Muscle layer of duodenum (tissue), 2 donors: ENCODE measurements at regions not wholly inside any gene's neighbourhood (a gene's known extent, or its start where the extent isn't known, plus 50 kb on each side); places are given as distances from the start of the nearest gene placed in this dataset.

Source experiments
- H3K27ac ChIP-seq: one replicate; pipeline ENCODE4 v1.7.0; 2013; ENCODE audit warnings: mild to moderate bottlenecking, low read length
- H3K27me3 ChIP-seq: one replicate; pipeline ENCODE4 v1.7.0; 2013; ENCODE audit warnings: low read depth, mild to moderate bottlenecking, control low read depth, low read length
- H3K36me3 ChIP-seq, 2 donors: one replicate each; pipeline ENCODE4 v1.7.0; 2013; ENCODE audit warnings: low read length in 2 of 2, control low read depth in 1 of 2, mild to moderate bottlenecking in 1 of 2; ENCODE audit not compliant: insufficient read depth in 2 of 2, control insufficient read depth in 1 of 2
- H3K4me1 ChIP-seq, 2 donors: one replicate each; pipeline ENCODE4 v1.7.0; 2013; ENCODE audit warnings: low read length in 2 of 2, mild to moderate bottlenecking in 2 of 2, control low read depth in 1 of 2, moderate library complexity in 1 of 2; ENCODE audit not compliant: insufficient read depth in 2 of 2, control insufficient read depth in 1 of 2
- H3K4me3 ChIP-seq, 2 donors: one replicate each; pipeline ENCODE4 v1.7.0; 2013; ENCODE audit warnings: low read length in 2 of 2, low read depth in 1 of 2, mild to moderate bottlenecking in 1 of 2
- H3K9me3 ChIP-seq, 2 donors: one replicate each; pipeline ENCODE4 v1.7.0; 2013; ENCODE audit warnings: low read length in 2 of 2, control low read depth in 1 of 2, mild to moderate bottlenecking in 1 of 2; ENCODE audit not compliant: control insufficient read depth in 1 of 2
- donor health status: healthy.

DNA sequence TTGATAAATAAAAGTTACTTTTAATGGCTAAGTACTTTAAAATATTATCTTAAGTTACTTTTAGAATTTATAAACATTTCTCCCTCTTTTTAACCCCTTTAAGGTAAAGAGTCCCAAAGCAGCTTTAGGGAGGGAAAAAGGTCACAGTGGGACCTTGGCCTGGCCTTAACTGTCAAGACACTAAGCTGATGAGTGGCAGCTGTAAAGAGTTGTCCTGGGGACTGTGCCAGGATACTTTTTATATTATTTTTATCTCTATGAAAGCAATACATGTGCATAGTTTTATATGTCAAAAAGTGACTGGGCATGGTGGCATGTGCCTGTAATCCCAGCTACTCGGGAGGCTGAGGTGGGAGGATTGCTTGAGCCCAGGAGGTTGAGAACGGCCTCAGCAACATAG is 94.2 kb upstream of the RESF1 start:
- Histone ChIP-seq H3K27me3 (no peaks in the 10 kb centered on the region), H3K36me3 (no peaks in the 10 kb centered on the region), H3K9me3 (no peaks in the 10 kb centered on the region), H3K4me3 (no peak overlapping the region), H3K4me1 (no peaks in the 10 kb centered on the region), H3K27ac (no peak overlapping the region)

DNA sequence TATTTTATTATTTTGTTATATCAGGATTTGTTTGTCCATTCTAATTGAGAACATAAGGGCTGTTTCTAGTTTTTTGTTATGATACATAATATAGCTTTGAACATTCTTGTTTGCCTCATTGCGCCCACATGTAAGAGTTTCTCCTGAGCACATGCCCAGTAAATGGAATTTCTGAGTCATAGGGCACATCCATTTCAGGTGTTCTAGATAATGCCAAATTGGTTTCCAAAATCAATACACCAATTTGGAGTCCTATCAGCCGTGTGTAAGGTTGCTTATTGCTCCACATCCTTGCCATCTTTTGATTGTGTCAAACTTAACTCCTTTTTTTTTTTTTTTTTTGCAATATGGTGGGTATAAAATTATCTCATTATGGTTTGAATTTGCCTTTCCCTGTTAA is 97.9 kb upstream of the RESF1 start:
- Histone ChIP-seq H3K27ac (no peak overlapping the region), H3K36me3 (no peaks in the 10 kb centered on the region), H3K4me3 (no peak overlapping the region), H3K27me3 (no peaks in the 10 kb centered on the region), H3K4me1 (no peaks in the 10 kb centered on the region), H3K9me3 (no peaks in the 10 kb centered on the region)

DNA sequence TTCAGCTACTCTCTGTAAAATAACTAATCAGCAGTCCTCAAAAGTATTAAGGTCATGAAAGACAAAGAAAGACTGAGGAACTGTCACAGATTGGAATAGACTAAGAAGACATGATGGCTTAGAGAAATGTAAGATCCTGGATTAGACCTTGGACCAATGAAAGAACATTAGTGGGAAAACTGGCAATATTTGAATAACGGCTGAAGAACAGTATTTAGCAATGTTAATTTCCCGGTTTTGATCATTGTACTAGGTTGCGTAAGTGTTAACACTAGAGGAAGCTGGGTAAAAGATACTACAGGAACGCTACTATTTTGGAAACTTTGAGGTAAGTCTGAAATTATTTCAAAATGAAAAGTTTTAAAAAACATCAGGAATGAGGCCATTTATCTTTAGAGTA is 98.8 kb upstream of the RESF1 start:
- no peak overlapping the region for H3K4me3 ChIP-seq
- H3K4me1 ChIP-seq: no peaks in the 10 kb centered on the region
- no peaks in the 10 kb centered on the region for H3K27me3 ChIP-seq
- no peaks in the 10 kb centered on the region for H3K36me3 ChIP-seq
- no peak overlapping the region for H3K27ac ChIP-seq
- H3K9me3 ChIP-seq: no peaks in the 10 kb centered on the region

DNA sequence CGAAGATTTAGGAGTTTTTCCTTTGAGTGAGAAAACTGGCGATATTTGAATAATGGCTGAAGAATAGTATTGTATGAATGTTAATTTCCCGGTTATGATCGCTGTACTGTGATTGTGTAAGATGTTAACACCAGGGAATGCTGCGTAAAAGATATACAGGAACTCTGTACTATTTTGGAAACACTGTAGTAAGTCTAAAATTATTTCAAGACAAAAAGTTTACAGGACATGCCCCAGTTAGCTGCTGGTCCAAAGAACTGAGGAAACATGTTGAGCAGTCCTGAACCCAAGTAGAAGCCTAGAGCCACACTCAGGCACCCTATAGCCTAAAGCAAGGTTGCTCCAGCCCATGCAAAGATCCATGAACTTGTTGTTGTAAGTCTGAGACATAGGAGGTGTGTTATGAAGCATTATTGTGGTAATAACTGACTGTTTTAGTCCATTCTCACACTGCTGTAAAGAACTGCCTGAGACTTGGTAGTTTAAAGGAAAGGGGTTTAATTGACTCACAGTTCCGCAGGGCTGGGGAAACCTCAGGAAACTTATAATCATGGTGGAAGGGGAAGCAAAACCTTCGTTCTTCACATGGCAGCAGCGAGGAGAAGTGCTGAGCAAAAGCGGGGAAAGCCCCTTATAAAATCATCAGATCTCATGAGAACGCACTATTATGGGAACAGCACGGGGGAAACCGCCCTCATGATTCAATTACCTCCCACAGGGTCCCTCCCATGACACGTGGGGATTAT is 99.8 kb upstream of the RESF1 start:
- Histone ChIP-seq H3K36me3 (no peaks in the 10 kb centered on the region), H3K4me1 (no peaks in the 10 kb centered on the region), H3K27ac (no peak overlapping the region), H3K4me3 (no peak overlapping the region), H3K27me3 (no peaks in the 10 kb centered on the region), H3K9me3 (no peaks in the 10 kb centered on the region)

DNA sequence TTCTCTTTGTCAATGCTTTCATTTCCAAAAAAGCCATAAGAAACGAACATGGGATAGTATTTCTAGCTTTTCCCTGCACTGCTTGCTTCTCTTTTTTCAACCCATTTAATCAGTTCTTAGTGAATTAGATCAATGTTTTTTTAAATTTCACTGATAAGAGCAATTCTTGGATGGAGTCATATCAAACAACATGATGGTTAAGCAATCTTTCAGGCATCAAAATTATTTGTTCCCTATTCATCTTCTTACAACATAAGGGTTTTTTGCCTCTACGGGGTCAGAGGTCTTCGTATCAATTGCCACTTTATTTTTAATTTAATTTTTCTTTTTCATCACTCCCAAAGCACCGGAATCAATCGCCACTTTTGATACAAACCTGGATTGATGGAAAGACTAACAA is 103.8 kb upstream of the RESF1 start:
- Histone ChIP-seq H3K27ac (no peak overlapping the region), H3K36me3 (no peaks in the 10 kb centered on the region), H3K9me3 (peaks cover 0 to 4% of the 10 kb centered on the region in 2 donors), H3K4me3 (no peak overlapping the region), H3K4me1 (no peaks in the 10 kb centered on the region), H3K27me3 (no peaks in the 10 kb centered on the region)

DNA sequence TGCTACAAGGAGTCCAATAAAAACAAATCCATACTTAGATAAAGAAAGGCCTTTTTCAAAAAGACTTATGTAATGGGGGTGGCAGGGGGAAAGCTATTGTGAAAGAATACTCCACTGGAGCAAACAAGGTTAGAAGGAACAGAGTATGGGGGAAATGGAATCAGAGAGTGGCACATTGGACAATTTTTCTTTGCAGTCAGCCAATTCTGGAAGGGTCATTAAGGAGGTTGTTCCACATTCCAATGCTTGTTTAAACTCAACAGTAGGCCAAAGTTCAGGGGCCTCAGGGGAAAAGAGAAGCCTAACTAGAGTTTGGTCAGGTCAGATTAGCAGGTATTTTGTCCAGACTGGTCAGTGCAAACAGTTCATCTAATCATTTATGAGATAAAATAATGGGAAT is 105.2 kb upstream of the RESF1 start:
- H3K4me1 ChIP-seq: no peaks in the 10 kb centered on the region
- H3K36me3 ChIP-seq: no peaks in the 10 kb centered on the region
- H3K27ac ChIP-seq: no peak overlapping the region
- H3K4me3 ChIP-seq: no peak overlapping the region
- H3K27me3 ChIP-seq: no peaks in the 10 kb centered on the region
- H3K9me3 ChIP-seq: peaks cover 0 to 8% of the 10 kb centered on the region in 2 donors

DNA sequence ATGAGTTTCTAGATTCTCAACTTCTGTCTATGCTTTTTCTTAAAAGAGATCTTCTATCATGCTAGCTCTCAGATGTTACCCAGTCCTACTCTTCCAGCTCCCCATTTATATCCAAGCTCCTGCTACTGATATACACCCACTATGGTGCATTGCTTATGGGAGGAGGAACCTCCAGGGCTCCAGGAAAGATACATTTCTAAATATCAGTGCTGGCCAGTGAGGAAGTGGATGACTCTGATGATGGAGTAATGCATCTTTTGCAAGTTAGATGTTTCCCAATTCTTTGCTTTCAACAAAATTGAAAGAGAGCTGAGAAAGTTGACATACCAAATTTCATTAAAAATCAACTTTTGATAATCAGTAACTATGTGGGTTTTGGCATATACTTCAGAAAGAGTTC is 105.7 kb upstream of the RESF1 start:
- Histone ChIP-seq H3K4me3 (no peak overlapping the region), H3K27me3 (no peaks in the 10 kb centered on the region), H3K36me3 (no peaks in the 10 kb centered on the region), H3K27ac (no peak overlapping the region), H3K4me1 (no peaks in the 10 kb centered on the region), H3K9me3 (peaks cover 3 to 8% of the 10 kb centered on the region in 2 donors)

DNA sequence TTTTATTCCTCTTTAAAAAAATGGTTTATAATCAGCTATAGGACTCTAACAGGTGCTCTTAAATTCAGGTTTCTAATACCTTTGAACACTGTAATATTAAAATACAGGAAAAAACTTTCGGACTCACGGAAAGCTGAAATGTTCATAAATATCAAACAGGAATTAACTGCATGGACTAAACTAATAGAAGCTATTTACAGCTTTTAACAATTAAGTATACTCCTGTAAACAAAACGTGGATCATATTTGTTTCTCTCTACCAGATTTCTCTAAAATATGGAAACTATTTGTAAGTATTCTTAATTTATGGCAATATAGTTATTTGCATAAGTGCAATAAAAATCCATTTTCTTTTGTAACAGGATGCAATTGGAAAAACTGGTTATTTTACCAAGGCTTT is 108.9 kb upstream of the RESF1 start:
- no peaks in the 10 kb centered on the region for H3K36me3 ChIP-seq
- H3K9me3 ChIP-seq: peaks cover 3 to 8% of the 10 kb centered on the region in 2 donors
- H3K27ac ChIP-seq: no peak overlapping the region
- no peak overlapping the region for H3K4me3 ChIP-seq
- no peaks in the 10 kb centered on the region for H3K4me1 ChIP-seq
- no peaks in the 10 kb centered on the region for H3K27me3 ChIP-seq

DNA sequence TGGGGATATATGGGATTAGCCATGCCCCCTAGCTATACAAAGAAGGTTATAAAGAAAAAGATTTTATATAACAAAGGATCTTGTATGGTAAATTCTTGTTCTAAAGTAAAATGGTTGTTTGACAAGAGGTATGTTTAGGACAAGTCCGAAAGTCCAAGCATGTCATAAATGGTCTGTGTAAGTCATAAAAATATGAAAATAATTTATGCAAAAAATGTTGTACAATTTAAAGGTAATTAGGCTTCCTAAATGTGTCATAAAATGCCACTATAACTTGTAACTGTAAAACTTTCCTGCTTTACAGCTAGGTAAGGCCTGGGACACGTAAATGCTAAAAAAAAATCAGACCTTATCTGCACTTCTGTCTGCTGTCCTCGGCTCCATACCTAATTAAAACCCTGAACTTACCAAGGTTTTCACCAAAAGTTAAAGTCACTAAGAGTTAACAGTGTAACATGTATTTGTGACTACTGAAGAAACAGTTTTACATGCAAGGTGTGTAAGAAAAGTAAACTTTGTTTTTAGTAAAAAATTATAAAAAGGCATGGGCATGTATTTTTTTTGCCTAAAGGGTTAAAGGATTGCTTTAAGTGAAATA is 110.0 kb upstream of the RESF1 start:
- Histone ChIP-seq H3K27me3 (no peaks in the 10 kb centered on the region), H3K9me3 (peaks cover 3 to 8% of the 10 kb centered on the region in 2 donors), H3K27ac (no peak overlapping the region), H3K4me3 (no peak overlapping the region), H3K4me1 (no peaks in the 10 kb centered on the region), H3K36me3 (no peaks in the 10 kb centered on the region)

DNA sequence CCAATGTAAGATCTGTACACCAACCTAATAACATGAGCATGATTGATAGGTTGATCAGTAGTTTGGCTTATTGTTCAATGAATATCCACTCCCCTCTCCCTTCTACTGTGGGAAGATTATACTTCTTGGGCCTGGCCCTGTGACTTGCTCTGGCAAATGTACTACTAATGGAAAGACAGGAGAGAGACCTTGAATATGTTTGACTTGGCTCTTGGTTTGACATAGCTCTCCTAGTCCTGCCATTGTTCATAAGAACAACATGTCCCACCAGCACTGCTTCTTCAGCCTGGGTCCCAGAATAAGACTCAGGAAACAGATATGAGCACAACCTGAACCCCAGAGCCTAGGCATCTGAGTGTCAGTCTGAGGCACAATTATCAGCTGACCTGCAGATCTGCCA is 112.8 kb upstream of the RESF1 start:
- no peaks in the 10 kb centered on the region for H3K36me3 ChIP-seq
- peaks cover 3 to 8% of the 10 kb centered on the region in 2 donors for H3K9me3 ChIP-seq
- no peaks in the 10 kb centered on the region for H3K27me3 ChIP-seq
- no peaks in the 10 kb centered on the region for H3K4me1 ChIP-seq
- no peak overlapping the region for H3K27ac ChIP-seq
- no peak overlapping the region for H3K4me3 ChIP-seq

DNA sequence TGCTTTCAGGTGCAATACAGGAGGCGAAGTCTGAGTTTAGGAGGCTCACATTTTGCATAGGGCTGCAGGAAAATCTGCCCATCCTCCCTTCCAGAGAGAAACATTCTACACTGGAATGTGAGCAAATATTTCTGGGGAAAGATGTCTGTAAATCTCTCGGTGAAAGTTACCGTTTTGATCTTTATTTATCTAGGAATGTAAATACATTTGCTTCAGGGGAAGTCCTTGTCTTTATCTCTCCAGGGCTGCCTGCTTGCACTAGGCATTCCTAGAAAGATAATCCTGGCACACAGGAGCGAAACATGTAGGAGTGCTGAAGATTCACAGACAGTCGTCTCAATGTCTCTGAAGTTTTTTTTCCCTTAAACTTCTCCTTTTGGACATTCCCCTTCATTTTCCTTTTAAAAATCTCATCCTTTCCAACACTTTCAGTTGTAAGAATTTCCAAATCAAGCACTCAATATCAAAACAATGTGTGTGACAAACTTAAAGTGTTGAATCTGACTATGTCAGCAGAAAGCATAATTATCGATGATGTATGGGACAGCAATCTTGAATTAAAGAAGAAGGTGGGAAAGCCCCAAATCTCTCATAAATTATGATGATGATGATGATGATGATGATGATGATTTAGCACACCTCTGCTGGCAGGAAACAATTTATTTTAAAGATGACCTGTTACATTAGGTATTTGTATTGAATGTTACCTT is 113.4 kb upstream of the RESF1 start:
- Histone ChIP-seq H3K4me1 (no peaks in the 10 kb centered on the region), H3K9me3 (peaks cover 3 to 4% of the 10 kb centered on the region in 2 donors), H3K4me3 (no peak overlapping the region), H3K27ac (no peak overlapping the region), H3K27me3 (no peaks in the 10 kb centered on the region), H3K36me3 (no peaks in the 10 kb centered on the region)
